ENCODE measurements at regions not wholly inside any gene's neighbourhood (a gene's known extent, or its start where the extent isn't known, plus 50 kb on each side); places are given as distances from the start of the nearest gene placed in this dataset.

DNA sequence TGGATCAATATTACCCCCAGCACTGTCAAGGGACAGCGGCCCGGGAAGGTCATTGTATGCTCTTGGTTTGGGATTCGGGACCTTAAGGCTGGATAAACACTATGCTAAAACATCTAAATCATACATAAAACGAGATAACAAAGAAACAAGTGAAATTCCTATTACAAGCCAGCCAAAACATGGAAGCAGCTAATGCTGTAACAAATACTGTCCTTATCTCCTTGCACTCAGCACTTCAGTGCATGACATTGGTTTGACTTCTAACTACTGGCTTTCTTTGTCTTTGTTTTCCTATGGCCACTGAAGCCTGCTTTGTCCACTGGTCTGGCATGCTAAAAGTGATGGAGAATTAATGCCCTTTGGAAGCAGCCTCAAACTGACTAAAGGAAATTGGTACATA lies 516.4 kb upstream of the DPH6 start:
- TF ChIP-seq, protein P1, sequence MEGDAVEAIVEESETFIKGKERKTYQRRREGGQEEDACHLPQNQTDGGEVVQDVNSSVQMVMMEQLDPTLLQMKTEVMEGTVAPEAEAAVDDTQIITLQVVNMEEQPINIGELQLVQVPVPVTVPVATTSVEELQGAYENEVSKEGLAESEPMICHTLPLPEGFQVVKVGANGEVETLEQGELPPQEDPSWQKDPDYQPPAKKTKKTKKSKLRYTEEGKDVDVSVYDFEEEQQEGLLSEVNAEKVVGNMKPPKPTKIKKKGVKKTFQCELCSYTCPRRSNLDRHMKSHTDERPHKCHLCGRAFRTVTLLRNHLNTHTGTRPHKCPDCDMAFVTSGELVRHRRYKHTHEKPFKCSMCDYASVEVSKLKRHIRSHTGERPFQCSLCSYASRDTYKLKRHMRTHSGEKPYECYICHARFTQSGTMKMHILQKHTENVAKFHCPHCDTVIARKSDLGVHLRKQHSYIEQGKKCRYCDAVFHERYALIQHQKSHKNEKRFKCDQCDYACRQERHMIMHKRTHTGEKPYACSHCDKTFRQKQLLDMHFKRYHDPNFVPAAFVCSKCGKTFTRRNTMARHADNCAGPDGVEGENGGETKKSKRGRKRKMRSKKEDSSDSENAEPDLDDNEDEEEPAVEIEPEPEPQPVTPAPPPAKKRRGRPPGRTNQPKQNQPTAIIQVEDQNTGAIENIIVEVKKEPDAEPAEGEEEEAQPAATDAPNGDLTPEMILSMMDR (IDR thresholded peaks at IDR 0.05 in 2 of 3, conservative IDR thresholded peaks at IDR 0.05 in 1 of 3; ENCODE audit: control insufficient read depth in 2 of 3, extremely low read depth in 1 of 3, insufficient read depth in 1 of 3, low read depth in 3 of 3, low read length in 3 of 3), result no peak
- TF ChIP-seq E2F4 (IDR thresholded peaks at IDR 0.05; ENCODE audit: low read depth, low read length), result no peak
- TF ChIP-seq YY1 (IDR thresholded peaks at IDR 0.05; ENCODE audit: low read depth, low read length), result no peak
- no peak for TF ChIP-seq FOXK2 (IDR thresholded peaks at IDR 0.05)
- TF ChIP-seq TBL1XR1 (IDR thresholded peaks at IDR 0.05; ENCODE audit: low read depth, low read length), result no peak

All from GM12878 (cell line).